IMR-90 (cell line): ENCODE measurements at regions not wholly inside any gene's neighbourhood (a gene's known extent, or its start where the extent isn't known, plus 50 kb on each side); places are given as distances from the start of the nearest gene placed in this dataset.

ENCODE experiments used
- ATAC-seq: fragments of 200-7000 bp; cut with Tn5 transposase; 2 replicates; pipeline ENCODE4 v1.9.1; 2020; ENCODE audit warnings: low read depth, mild to moderate bottlenecking, moderate library complexity
- BruUV-seq: library from RNA; stranded (reverse); fragments of 400-500 nt; replicated peaks from 2 replicates; lab custom pipeline; 2021; lab: Mats Ljungman, UMichigan
- CTCF ChIA-PET: fragments of 300-600 bp; formaldehyde crosslinking; extraction: SDS; loops from one replicate; lab custom pipeline; 2021; ENCODE audit warnings: antibody characterized with exemption; lab: Yijun Ruan, JAX
- POLR2A ChIA-PET: fragments of 300-600 bp; sonication (Branson Sonifier 250); formaldehyde crosslinking; loops from one replicate; lab custom pipeline; 2022; ENCODE audit warnings: antibody characterized with exemption; ENCODE audit not compliant: unreplicated experiment; lab: Charles Lee
- DNase-seq: peaks from one replicate; pipeline ENCODE4 v3.0.0; 2013
- H2AFZ ChIP-seq: replicated peaks from 2 replicates; pipeline ENCODE3; 2013; ENCODE audit warnings: low read length, mild to moderate bottlenecking; ENCODE audit not compliant: poor library complexity
- H2AK5ac ChIP-seq: 2 replicates; pipeline ENCODE4 v1.6.1; 2013; ENCODE audit warnings: low read depth, low read length, inconsistent platforms
- H2AK9ac ChIP-seq: replicated peaks from 2 replicates; pipeline ENCODE3; 2013; ENCODE audit warnings: mild to moderate bottlenecking, low read depth, low read length, moderate library complexity; ENCODE audit not compliant: poor library complexity
- H2BK120ac ChIP-seq: 2 replicates; pipeline ENCODE4 v1.6.1; 2013; ENCODE audit warnings: low read depth, low read length, inconsistent platforms
- H2BK15ac ChIP-seq: 3 replicates; pipeline ENCODE4 v1.6.1; 2013; ENCODE audit warnings: low read depth, low read length, inconsistent platforms
- H2BK20ac ChIP-seq: 2 replicates; pipeline ENCODE4 v1.6.1; 2013; ENCODE audit warnings: low read depth, mild to moderate bottlenecking, inconsistent platforms, low read length, moderate library complexity
- H2BK5ac ChIP-seq: 2 replicates; pipeline ENCODE4 v1.6.1; 2013; ENCODE audit warnings: mild to moderate bottlenecking, low read depth, low read length, inconsistent platforms; ENCODE audit not compliant: poor library complexity, severe bottlenecking
- H3K14ac ChIP-seq: replicated peaks from 2 replicates; pipeline ENCODE4 v1.6.1; 2013; ENCODE audit warnings: low read depth, low read length, inconsistent platforms
- H3K18ac ChIP-seq: 2 replicates; pipeline ENCODE4 v1.6.1; 2013; ENCODE audit warnings: low read depth, low read length, control low read depth
- H3K23ac ChIP-seq: 2 replicates; pipeline ENCODE4 v1.6.1; 2013; ENCODE audit warnings: low read depth, low read length, inconsistent platforms
- H3K27ac ChIP-seq: 2 replicates; pipeline ENCODE4 v1.5.1; 2013; ENCODE audit warnings: mild to moderate bottlenecking, control low read depth, low read length; ENCODE audit not compliant: insufficient read depth
- H3K27me3 ChIP-seq: 2 replicates; pipeline ENCODE4 v1.6.1; 2013; ENCODE audit warnings: low read length; ENCODE audit not compliant: control insufficient read depth, insufficient read depth
- H3K36me3 ChIP-seq: 2 replicates; pipeline ENCODE4 v1.6.1; 2013; ENCODE audit warnings: low read length, mixed read lengths; ENCODE audit not compliant: control insufficient read depth, insufficient read depth
- H3K4ac ChIP-seq: 2 replicates; pipeline ENCODE4 v1.6.1; 2013; ENCODE audit warnings: low read depth, low read length, inconsistent platforms
- H3K4me1 ChIP-seq: 2 replicates; pipeline ENCODE4 v1.6.1; 2013; ENCODE audit warnings: low read length, mixed read lengths; ENCODE audit not compliant: control insufficient read depth, insufficient read depth
- H3K4me2 ChIP-seq: 2 replicates; pipeline ENCODE4 v1.6.1; 2013; ENCODE audit warnings: low read depth, mild to moderate bottlenecking, control low read depth, low read length, moderate library complexity
- H3K4me3 ChIP-seq: 2 replicates; pipeline ENCODE4 v1.5.1; 2013; ENCODE audit warnings: low read depth, mild to moderate bottlenecking, control low read depth, low read length, moderate library complexity; ENCODE audit not compliant: insufficient read depth
- H3K56ac ChIP-seq: 2 replicates; pipeline ENCODE4 v1.6.1; 2013; ENCODE audit warnings: low read length, inconsistent platforms; ENCODE audit not compliant: insufficient read depth; ENCODE audit errors: extremely low read depth
- H3K79me1 ChIP-seq, 2 experiments: 2 replicates each; pipeline ENCODE4 v1.6.1; 2013; ENCODE audit warnings: low read length in 2 of 2, inconsistent platforms in 1 of 2, low read depth in 1 of 2
- H3K9ac ChIP-seq: 2 replicates; pipeline ENCODE4 v1.6.1; 2013; ENCODE audit warnings: low read depth, low read length, control low read depth
- H3K9me1 ChIP-seq: 2 replicates; pipeline ENCODE4 v1.6.1; 2013; ENCODE audit warnings: low read length, inconsistent platforms; ENCODE audit not compliant: insufficient read depth
- H3K9me3 ChIP-seq: 2 replicates; pipeline ENCODE4 v1.6.1; 2013; ENCODE audit warnings: low read length; ENCODE audit not compliant: control insufficient read depth, insufficient read depth
- H4K20me1 ChIP-seq: 2 replicates; pipeline ENCODE4 v1.6.1; 2013; ENCODE audit warnings: low read length, inconsistent platforms; ENCODE audit not compliant: insufficient read depth
- H4K5ac ChIP-seq: 2 replicates; pipeline ENCODE4 v1.6.1; 2013; ENCODE audit warnings: mild to moderate bottlenecking, low read depth, low read length, control low read depth
- H4K8ac ChIP-seq, 2 experiments: 2 replicates each; pipeline ENCODE4 v1.6.1; 2013; ENCODE audit warnings: low read depth in 2 of 2, low read length in 2 of 2, control low read depth in 1 of 2, inconsistent platforms in 1 of 2
- H4K91ac ChIP-seq: 2 replicates; pipeline ENCODE4 v1.6.1; 2013; ENCODE audit warnings: low read depth, low read length, inconsistent platforms; ENCODE audit not compliant: insufficient read depth
- BHLHE40 ChIP-seq: fragments of 150-350 bp; IDR thresholded peaks from 2 replicates; pipeline ENCODE4 v1.6.1; 2016; ENCODE audit warnings: mild to moderate bottlenecking, low read depth, low read length
- ELK1 ChIP-seq: fragments of 150-350 bp; IDR thresholded peaks from 2 replicates; pipeline ENCODE4 v1.6.1; 2016; ENCODE audit warnings: low read depth, mild to moderate bottlenecking, low read length, moderate library complexity, borderline replicate concordance
- POLR2A ChIP-seq: IDR thresholded peaks from 2 replicates; pipeline ENCODE4 v1.6.1; 2012; ENCODE audit warnings: mild to moderate bottlenecking, low read depth, low read length
- WGBS, 2 experiments: methylation state at CpG; one replicate each; pipeline versions ENCODE4 v1.1.5 to v1.1.7; 2013; ENCODE audit warnings: missing lambda C conversion rate in 2 of 2; ENCODE audit not compliant: insufficient read length in 1 of 2; ENCODE audit errors: extremely low coverage in 2 of 2; 5-methylcytosine and 5-hydroxymethylcytosine counted together
- dilution Hi-C: fragments of 300-500 bp; cut with HindIII; formaldehyde crosslinking; loops from one replicate; pipeline ENCODE4 v1.14.3; 2018; ENCODE audit warnings: low sequenced_read_pairs; ENCODE audit not compliant: unreplicated experiment
- in situ Hi-C: fragments of 300-500 bp; cut with MboI; formaldehyde crosslinking; loops from 3 replicates; pipeline ENCODE4 v1.14.3; 2019; ENCODE audit warnings: low sequenced_read_pairs, inconsistent platforms, mixed read lengths
- intact Hi-C: fragments of 100-400 bp; cut with micrococcal nuclease; formaldehyde crosslinking; loops from 2 replicates; pipeline ENCODE4 v1.10.0; 2022

GRCh38 chr2:7771781-7772180 lies 854.6 kb downstream of the RNF144A start:
- WGBS, 2 experiments = 60% methylated on average over 1 of the region's 5 CpGs; no CpG with 5 or more reads in 1 of the 2 experiments
- no peak overlapping the region for H2BK15ac ChIP-seq
- no peak overlapping the region for H2AK5ac ChIP-seq
- no peak overlapping the region for H4K8ac ChIP-seq
- BruUV-seq = no TSS peak
- no peaks in the 10 kb centered on the region for H3K79me1 ChIP-seq
- no peak overlapping the region for H3K4ac ChIP-seq
- no peak overlapping the region for H4K91ac ChIP-seq
- ATAC-seq (no peak), DNase-seq (no peak)
- no peaks in the 10 kb centered on the region; the same call in 1 of the 2 replicates for H3K9me3 ChIP-seq
- in situ Hi-C loops (no loop called here), dilution Hi-C loops (no loop called here), intact Hi-C loops (no loop called here)
- no peak overlapping the region for H3K4me2 ChIP-seq
- TF ChIP-seq POLR2A (no peak), BHLHE40 (no peak), ELK1 (no peak)
- no peak overlapping the region for H3K27ac ChIP-seq
- no peak overlapping the region for H4K5ac ChIP-seq
- H4K20me1 ChIP-seq = no peaks in the 10 kb centered on the region
- no peak overlapping the region for H3K9ac ChIP-seq
- H3K4me3 ChIP-seq = no peak overlapping the region
- no peak overlapping the region for H2BK20ac ChIP-seq
- no peak overlapping the region for H3K14ac ChIP-seq
- no peak overlapping the region for H3K23ac ChIP-seq
- H3K18ac ChIP-seq = no peak overlapping the region
- H3K4me1 ChIP-seq = no peaks in the 10 kb centered on the region
- H3K56ac ChIP-seq = no peak overlapping the region; the same call in 1 of the 2 replicates
- no peak overlapping the region for H2AFZ ChIP-seq
- CTCF ChIA-PET = no interaction called here
- no peak overlapping the region for H2BK120ac ChIP-seq
- H2AK9ac ChIP-seq = no peak overlapping the region
- POLR2A ChIA-PET = no interaction called here
- H3K36me3 ChIP-seq = no peaks in the 10 kb centered on the region
- no peaks in the 10 kb centered on the region for H3K9me1 ChIP-seq
- H3K27me3 ChIP-seq = no peaks in the 10 kb centered on the region
- H2BK5ac ChIP-seq = no peak overlapping the region
